Transverse colon (tissue), 4 donors: ENCODE measurements at regions not wholly inside any gene's neighbourhood (a gene's known extent, or its start where the extent isn't known, plus 50 kb on each side); places are given as distances from the start of the nearest gene placed in this dataset.

Experiments
- CTCF ChIP-seq, 5 experiments: fragments of 200-600 bp in 3 of 5; fragments of 450-650 bp in 2 of 5; sonication (generic) in 3 of 5; IDR thresholded peaks; 1 replicate in 2 of 5; 2 replicates in 3 of 5; pipeline ENCODE4 v1.5.1; 2016 to 2017; ENCODE audit warnings: antibody characterized with exemption in 5 of 5, inconsistent platforms in 3 of 5, mild to moderate bottlenecking in 2 of 5, moderate library complexity in 1 of 5
- POLR2A ChIP-seq: fragments of 450-650 bp; IDR thresholded peaks from one replicate; pipeline ENCODE4 v1.6.1; 2016; ENCODE audit warnings: antibody characterized with exemption, mild to moderate bottlenecking, moderate library complexity
- POLR2AphosphoS5 ChIP-seq, 3 donors: sonication (generic); formaldehyde crosslinking; IDR thresholded peaks; one replicate each; pipeline ENCODE4 v1.6.1; 2016; ENCODE audit warnings: antibody characterized with exemption in 3 of 3

DNA sequence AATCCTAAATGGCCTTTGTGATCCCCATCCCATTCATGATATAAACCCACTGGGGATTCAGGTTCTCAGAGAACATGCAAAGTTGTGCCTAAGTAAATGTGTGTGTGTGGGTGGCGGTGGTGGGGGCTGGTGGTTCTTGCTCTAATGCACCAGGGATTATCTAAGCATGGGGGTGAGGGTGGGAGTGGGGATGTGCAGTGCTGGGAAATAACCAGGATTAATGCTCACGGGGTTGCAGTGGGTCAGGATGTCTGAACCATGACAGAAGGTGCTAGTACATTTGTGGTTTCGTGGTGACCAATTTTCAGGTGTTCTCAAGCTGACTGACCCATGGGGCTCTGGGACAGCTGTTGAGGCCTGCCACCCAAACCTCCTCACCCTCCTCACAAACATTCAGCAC lies 101.0 kb downstream of the ZNF608 start:
- TF ChIP-seq CTCF (IDR thresholded peaks at IDR 0.05) (no peak), POLR2A (no peak), POLR2AphosphoS5 (IDR thresholded peaks at IDR 0.05) (no peak)
